SK-N-MC (cell line): ENCODE measurements at regions not wholly inside any gene's neighbourhood (a gene's known extent, or its start where the extent isn't known, plus 50 kb on each side); places are given as distances from the start of the nearest gene placed in this dataset.

Source experiments
- EZH2 ChIP-seq: fragments of 200-600 bp; sonication (generic); IDR thresholded peaks from one replicate; pipeline ENCODE4 v1.6.1; 2017; ENCODE audit warnings: antibody characterized with exemption
- FOXP2 ChIP-seq: optimal IDR thresholded peaks from 2 replicates; pipeline ENCODE3; 2011; ENCODE audit warnings: mild to moderate bottlenecking, moderate library complexity; ENCODE audit not compliant: insufficient read depth; ENCODE audit errors: extremely low read length, control extremely low read depth
- POLR2AphosphoS5 ChIP-seq: IDR thresholded peaks from 2 replicates; pipeline ENCODE4 v1.6.1; 2012; ENCODE audit warnings: mild to moderate bottlenecking, low read depth, low read length, borderline replicate concordance

- TF ChIP-seq EZH2, result no peak
- no peak for TF ChIP-seq POLR2AphosphoS5
- no peak for TF ChIP-seq FOXP2
Observed at GRCh38 chr13:74730556-74731331, 596.5 kb upstream of the KLF12 start.
